KOPT-K1 (cell line): ENCODE measurements at regions not wholly inside any gene's neighbourhood (a gene's known extent, or its start where the extent isn't known, plus 50 kb on each side); places are given as distances from the start of the nearest gene placed in this dataset.

Experiments
- H3K27ac ChIP-seq: fragments of 200-600 bp; sonication (generic); 2 replicates; pipeline ENCODE4 v1.5.1; 2016; ENCODE audit warnings: antibody characterized with exemption, mild to moderate bottlenecking, low read depth, low read length; ENCODE audit not compliant: poor library complexity, severe bottlenecking
- H3K36me3 ChIP-seq: fragments of 200-600 bp; sonication (generic); 2 replicates; pipeline ENCODE4 v1.5.1; 2017; ENCODE audit warnings: antibody characterized with exemption, mild to moderate bottlenecking, low read length, moderate library complexity; ENCODE audit not compliant: insufficient read depth
- H3K9me3 ChIP-seq: fragments of 200-600 bp; sonication (generic); 2 replicates; pipeline ENCODE4 v1.5.1; 2017; ENCODE audit warnings: antibody characterized with exemption, low read length, mild to moderate bottlenecking; ENCODE audit not compliant: insufficient read depth, poor library complexity, severe bottlenecking

DNA sequence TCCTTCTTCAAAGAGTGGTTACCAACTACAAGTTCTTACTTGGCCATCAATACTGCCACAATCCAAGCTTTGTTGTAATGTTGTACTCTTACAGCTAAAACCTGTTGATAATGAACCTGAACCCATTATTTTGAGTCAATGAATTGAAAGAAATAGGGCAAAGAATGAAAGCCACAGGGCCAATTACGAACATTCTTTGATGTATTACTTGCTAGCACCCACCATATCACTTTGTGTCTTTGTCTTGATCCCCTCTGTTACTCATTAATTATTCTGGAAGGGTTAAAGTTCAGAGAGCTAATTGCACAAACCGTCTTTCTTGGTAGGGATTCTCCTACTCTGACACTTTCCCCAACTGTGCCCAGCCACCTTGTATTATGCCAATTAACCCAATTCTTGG, 53.2 kb upstream of the TFEC start:
- no peak overlapping the region for H3K27ac ChIP-seq
- peaks cover 97% of the 10 kb centered on the region for H3K36me3 ChIP-seq

DNA sequence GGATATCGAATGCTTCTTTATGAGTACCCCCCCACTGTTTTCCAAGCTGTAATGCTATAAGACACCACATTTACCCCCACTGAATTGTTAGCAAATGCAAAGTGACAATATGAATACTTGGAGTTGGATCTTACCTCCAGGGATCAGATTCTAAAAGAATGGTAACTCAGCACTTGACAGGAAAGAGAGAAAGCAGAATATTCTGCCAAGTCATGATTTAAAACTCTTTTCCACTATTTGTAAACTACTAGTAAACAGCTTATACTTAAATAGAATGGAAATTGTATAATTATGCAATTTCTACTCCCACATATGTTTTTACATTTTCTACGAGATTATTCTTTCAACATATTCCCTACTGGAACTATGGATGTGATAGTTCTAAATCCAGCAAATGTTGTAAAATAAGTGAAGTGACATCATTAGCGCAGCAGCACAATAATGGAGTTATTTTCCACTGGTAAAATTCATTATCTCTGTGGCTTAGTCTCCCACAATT, 56.0 kb upstream of the TFEC start:
- Histone ChIP-seq H3K9me3 (no peaks in the 10 kb centered on the region), H3K36me3 (peaks cover 97% of the 10 kb centered on the region), H3K27ac (no peak overlapping the region)

More for the DNA sequence above, 53.2 kb upstream of the TFEC start:
- peaks cover 27% of the 10 kb centered on the region for H3K9me3 ChIP-seq

DNA sequence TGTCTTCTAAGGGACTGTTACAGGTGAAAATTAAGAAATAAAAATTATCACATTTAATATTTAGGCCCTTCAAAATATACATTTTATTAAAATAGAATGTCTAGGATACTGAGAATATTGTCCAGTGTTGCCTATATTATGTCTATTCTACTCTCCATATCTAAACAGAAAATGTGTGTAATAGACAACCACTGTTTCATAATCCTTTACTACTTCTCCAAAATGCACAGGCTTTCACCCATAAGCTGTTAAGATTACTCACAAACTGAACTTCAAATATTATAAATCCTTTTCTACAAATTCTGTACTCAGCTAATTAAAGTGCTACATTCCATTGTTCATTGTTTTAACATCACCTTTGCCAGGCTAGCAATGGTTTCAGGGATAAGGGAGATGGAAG, 56.7 kb upstream of the TFEC start:
- H3K36me3 ChIP-seq: peaks cover 97% of the 10 kb centered on the region
- H3K27ac ChIP-seq: no peak overlapping the region
- no peaks in the 10 kb centered on the region for H3K9me3 ChIP-seq

DNA sequence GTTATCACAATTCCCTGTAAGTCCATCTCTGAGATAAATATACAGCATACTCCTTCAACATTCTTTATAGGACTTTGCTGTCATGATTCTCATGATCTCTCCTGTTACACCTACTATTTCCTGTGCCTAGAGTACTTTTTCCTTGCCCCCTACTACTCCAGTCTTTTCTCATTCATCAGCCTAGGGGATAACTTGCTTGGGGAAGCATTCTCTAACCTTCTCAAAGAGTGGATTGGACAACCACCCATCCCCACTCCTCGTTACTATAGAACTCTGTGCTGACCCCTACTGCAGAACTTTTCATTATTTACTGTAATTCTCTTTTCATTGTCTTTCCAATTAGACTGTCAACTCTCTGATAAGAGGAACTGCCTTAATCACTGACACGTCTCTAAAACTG, 57.4 kb upstream of the TFEC start:
- peaks cover 98% of the 10 kb centered on the region for H3K36me3 ChIP-seq
- H3K27ac ChIP-seq: no peak overlapping the region
- H3K9me3 ChIP-seq: no peaks in the 10 kb centered on the region

DNA sequence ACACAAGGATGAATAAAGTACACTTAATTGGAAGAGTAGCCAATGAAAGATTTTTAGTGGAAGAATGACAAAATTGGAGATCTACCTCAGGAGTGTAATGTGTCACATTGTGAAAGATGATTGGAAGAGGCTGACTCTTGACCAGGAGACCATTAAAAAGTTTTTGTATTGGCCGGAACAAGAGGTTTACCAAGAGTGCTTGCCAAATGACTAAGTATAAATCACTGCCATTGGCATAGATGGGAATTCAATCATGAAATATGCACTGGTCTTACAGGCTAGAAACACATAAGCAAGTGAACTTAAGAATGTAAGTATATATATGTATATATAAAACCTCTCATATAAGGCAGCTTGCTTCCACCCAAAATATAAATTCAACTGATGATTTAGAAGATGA, 58.7 kb upstream of the TFEC start:
- Histone ChIP-seq H3K36me3 (peaks cover 98% of the 10 kb centered on the region), H3K9me3 (no peaks in the 10 kb centered on the region)

DNA sequence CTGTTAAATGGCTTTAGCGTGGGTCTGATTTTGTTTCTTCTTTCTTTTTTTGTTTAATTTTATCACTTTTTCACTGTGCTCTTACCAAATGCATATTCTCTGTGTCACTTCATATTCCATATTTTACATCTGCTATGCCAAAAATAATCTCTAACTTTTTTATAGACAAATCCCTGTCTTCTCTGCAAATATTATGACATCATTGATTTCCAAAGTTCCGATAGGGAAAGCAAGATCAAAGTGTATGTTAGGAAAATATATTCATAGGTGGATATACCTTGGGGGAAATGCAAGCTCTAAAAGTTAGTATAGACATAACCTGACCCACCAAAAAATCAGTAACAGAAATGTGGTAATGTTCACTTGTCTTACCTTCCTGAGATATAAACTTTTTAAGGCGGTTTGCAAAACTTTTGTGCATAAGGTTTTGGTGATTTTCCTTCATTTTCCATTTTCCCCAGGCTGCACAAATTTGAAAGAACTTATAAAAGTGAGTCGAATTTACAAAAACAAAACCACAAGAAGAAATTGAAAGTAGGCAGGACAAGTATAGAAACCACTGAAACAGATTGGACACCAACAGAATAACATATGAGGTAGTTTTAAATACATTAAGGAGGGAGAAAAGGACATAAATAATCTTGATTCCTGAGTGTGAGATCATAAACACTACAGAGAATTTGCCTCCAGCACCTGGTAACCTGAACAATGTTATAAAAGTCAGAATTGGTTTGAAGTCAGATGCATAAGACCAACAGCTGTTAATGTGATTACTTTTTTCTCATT, 63.1 kb upstream of the TFEC start:
- Histone ChIP-seq H3K9me3 (no peaks in the 10 kb centered on the region), H3K27ac (no peak overlapping the region), H3K36me3 (peaks cover 100% of the 10 kb centered on the region)

More for the DNA sequence above, 58.7 kb upstream of the TFEC start:
- H3K27ac ChIP-seq: no peak overlapping the region

DNA sequence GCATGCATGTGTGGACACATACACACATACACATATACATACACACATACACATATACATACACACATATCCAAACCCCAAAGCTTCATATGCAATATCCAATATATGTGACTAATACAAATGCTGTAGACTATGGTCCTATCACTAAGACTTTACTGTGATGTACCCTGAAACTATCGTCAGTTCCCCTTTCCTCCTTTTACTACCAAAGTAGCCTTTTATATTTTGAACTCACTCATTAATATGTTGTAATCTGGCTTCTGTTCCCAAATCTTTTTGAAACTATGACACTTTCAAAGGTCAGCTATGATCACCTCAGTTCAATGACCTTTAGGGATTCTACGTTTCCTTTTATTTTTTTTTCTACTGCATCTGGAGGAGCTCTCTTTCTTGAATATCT, 64.8 kb upstream of the TFEC start:
- Histone ChIP-seq H3K27ac (no peak overlapping the region), H3K36me3 (peaks cover 100% of the 10 kb centered on the region), H3K9me3 (no peaks in the 10 kb centered on the region)

DNA sequence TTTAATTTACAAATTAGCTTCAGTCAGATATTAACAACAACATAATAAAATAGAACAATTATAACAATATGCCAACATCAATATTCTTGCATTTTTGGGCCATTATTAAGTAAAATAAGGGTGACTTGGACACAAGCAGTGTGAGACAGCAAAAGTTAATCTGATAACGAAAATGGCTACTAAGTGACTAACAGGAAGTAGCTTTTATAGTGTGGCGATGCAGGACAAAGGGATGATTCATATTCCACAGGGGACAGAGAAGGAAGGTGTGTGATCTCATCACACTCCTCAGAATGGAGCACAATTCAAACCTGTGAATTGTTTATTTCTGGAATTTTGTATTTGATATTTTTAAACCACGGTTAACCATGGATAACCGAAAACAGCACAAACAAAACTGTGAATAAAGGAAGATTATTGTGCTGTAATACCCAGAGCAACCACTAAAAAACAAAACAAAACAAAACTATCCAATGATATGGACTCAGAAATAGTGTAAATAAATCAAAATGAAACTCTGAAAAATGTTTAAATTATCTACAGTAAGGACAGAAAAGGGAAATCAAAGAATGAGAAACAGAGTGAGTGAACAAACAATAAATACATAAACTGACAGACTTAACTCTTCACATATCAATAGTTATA, 66.9 kb upstream of the TFEC start:
- no peaks in the 10 kb centered on the region for H3K9me3 ChIP-seq
- H3K27ac ChIP-seq: no peak overlapping the region
- H3K36me3 ChIP-seq: peaks cover 100% of the 10 kb centered on the region

DNA sequence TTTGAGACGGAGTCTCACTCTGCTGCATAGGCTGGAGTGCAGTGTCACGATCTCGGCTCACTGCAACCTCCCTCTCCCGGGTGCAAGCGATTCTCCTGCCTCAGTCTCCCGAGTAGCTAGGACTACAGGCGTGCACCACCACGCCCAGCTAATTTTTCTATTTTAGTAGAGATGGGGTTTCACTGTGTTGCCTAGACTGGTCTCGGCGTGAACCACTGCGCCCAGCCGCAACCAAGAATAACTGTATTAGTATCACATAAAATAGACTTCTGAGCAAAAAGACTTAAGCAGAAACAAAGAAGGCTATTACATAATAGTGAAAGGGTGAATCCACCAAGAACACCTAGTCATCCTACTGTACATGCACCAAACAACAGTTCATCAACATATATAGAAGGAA, 67.6 kb upstream of the TFEC start:
- peaks cover 100% of the 10 kb centered on the region for H3K36me3 ChIP-seq
- no peak overlapping the region for H3K27ac ChIP-seq
- H3K9me3 ChIP-seq: no peaks in the 10 kb centered on the region

DNA sequence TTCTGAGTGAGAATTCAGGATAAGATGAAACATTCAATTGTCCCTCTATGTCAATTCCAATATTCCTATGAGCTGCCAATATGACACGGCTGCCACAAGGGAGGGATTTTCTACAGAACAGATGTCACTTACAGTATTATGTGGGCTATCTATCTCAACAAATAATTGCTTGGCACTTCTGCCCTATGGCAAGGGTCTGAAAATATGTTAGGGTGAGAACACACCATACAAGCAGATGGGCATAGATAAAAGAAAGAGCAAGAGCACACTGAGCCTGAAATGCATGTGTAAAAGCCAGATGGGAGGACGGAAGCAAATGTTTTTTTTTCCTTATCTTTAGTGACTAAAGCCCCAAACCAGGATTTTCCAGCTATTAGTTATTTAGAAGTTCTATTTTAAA, 70.1 kb upstream of the TFEC start:
- peaks cover 100% of the 10 kb centered on the region for H3K36me3 ChIP-seq
- no peaks in the 10 kb centered on the region for H3K9me3 ChIP-seq
- no peak overlapping the region for H3K27ac ChIP-seq

DNA sequence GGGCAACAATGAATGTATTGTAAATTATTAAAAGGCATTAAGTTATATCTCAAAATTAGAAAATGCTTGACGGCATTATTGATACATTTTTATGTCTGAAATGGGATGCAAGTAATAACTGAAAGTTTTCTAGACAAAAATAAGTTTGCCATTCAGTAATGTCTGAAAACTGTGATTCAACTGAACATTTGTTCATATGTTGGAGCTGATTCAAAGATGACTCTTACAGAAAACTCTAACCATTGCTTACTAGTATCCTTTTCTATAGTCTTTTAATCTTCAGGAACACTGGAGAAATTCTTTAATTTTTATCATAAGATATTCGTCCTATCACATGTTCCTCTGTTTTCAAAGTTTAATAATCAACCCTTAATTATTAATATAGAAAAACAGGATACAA, 71.1 kb upstream of the TFEC start:
- Histone ChIP-seq H3K9me3 (no peaks in the 10 kb centered on the region), H3K27ac (no peak overlapping the region), H3K36me3 (peaks cover 100% of the 10 kb centered on the region)

DNA sequence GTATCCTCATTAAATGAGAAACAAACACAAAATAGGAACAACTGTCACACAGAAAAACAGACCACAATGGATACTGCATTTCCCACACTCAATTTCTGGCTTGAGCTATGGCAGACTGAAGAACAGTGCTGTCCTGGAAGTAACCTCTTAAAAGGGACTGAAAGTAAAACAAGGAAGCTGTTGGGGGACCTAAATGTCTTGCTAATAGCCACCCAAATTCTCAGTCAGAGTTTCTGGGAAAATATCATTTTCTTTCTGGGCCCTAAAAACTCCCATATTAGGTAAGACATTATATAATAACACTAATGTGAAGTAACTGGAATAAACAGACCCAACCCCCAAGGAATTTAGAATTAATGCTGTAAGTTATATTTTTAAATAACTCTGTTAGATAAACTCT, 80.9 kb upstream of the TFEC start:
- Histone ChIP-seq H3K27ac (no peak overlapping the region), H3K9me3 (peaks cover 10% of the 10 kb centered on the region), H3K36me3 (peaks cover 88% of the 10 kb centered on the region)

DNA sequence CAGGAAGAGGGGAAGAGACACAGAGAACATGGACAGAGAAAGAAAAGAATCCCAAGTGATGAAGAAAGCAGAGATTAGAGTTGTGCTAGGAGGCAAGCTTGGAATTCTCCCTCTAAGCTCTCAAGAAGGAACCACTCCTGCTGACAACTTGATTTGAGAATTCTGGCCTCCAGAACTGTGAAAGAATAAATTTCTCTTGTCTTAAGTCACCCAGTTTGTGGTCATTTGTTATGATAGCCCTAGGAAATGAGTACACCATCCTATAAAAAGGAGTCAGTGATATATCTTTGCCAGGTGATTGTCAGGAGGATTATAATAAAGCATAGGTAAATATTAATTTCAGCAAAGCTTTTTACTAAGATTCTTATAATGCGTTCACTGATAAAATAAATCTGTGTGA, 82.7 kb upstream of the TFEC start:
- Histone ChIP-seq H3K9me3 (peaks cover 10% of the 10 kb centered on the region), H3K36me3 (peaks cover 88% of the 10 kb centered on the region), H3K27ac (no peak overlapping the region)

DNA sequence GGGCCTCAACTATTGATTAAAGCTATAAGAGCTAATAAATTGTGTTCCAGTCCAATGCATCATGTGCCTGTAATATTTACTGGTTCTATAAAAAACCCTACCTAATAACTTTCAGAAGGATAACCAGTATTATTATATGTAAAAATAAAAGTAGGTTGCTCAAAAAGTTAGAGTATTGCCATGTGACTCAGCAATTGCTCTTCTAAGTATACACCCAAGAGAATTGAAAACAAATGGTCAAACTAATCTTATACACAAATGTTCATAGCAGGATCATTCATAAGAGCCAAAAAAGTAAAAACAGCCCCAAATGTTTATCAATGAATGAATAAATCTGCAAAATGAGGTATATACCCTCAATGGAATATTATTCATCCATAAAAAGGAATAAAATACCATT, 89.5 kb upstream of the TES start:
- H3K9me3 ChIP-seq: peaks cover 4% of the 10 kb centered on the region
- peaks cover 68% of the 10 kb centered on the region for H3K36me3 ChIP-seq
- no peak overlapping the region for H3K27ac ChIP-seq

DNA sequence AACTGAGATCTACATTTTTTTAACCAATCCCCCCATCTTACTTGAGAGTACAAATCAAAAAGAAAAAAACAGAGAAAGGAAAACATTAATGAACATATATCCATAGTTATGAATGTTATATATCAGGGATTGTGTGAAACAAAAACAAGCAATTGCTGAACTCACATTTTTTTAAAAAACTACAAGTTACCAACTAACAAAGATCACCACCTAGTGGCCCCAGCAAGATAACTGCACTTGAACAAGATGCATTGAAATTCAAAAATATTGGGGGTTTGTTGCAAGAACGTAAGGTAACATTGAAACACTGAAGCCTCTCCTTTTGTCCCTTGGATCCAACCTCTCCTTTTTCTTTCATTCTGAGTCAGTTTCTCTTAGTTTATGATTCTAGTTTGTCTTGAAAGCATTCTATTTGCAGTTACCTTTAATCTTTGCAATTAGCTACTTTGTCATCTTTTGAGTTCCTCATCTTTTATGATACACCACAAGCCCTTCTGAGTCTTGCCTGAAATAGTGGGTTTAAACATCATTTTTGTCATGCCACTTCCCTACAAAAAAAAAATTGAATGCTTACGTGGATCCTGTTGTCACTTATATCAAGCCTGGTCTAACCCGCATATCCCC, 87.3 kb upstream of the TES start:
- Histone ChIP-seq H3K9me3 (peaks cover 11% of the 10 kb centered on the region), H3K27ac (no peak overlapping the region), H3K36me3 (peaks cover 57% of the 10 kb centered on the region)
